ENCODE measurements at regions not wholly inside any gene's neighbourhood (a gene's known extent, or its start where the extent isn't known, plus 50 kb on each side); places are given as distances from the start of the nearest gene placed in this dataset.

GRCh38 chr4:82038936-82039335, 334.9 kb downstream of the HNRNPD start:
- no peak overlapping the region for H3K4me3 ChIP-seq (ENCODE audit: low read depth, low read length)
- TF ChIP-seq CTCF (IDR thresholded peaks at IDR 0.05; ENCODE audit: borderline replicate concordance, insufficient read depth, low read depth, low read length) = no peak

GRCh38 chr4:82036181-82036580, 337.6 kb downstream of the HNRNPD start:
- no peak for TF ChIP-seq CTCF (IDR thresholded peaks at IDR 0.05; ENCODE audit: borderline replicate concordance, insufficient read depth, low read depth, low read length)

DNA sequence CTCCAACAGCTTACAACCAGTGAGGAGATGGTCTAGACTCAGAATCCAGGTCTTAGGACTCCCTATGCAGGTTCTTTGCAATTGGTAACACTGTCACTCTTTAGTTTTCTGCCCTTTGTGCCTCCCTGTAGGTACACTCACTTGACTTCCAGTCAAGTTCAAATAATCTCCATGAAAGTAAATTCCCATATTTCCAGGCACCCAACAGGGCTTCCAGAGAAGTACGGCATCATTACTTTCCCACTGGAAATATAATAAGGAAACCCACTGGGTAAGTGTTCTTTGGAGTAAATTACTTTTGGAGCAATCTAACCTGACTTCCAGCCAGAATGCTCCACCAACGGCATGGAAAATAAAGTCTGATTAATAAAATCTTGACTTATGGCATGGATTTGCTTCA, 338.9 kb downstream of the HNRNPD start:
- TF ChIP-seq CTCF (IDR thresholded peaks at IDR 0.05; ENCODE audit: borderline replicate concordance, insufficient read depth, low read depth, low read length) = no peak

More at GRCh38 chr4:82036181-82036580, 337.6 kb downstream of the HNRNPD start:
- H3K4me3 ChIP-seq (ENCODE audit: low read depth, low read length) = no peak overlapping the region

GRCh38 chr4:82033862-82034261, 339.9 kb downstream of the HNRNPD start:
- TF ChIP-seq CTCF (IDR thresholded peaks at IDR 0.05; ENCODE audit: borderline replicate concordance, insufficient read depth, low read depth, low read length) = no peak
- H3K4me3 ChIP-seq (ENCODE audit: low read depth, low read length) = no peak overlapping the region

More for the DNA sequence above, 338.9 kb downstream of the HNRNPD start:
- no peak overlapping the region for H3K4me3 ChIP-seq (ENCODE audit: low read depth, low read length)

- TF ChIP-seq CTCF (IDR thresholded peaks at IDR 0.05; ENCODE audit: borderline replicate concordance, insufficient read depth, low read depth, low read length) = no peak
- no peak overlapping the region for H3K4me3 ChIP-seq (ENCODE audit: low read depth, low read length)
These were observed 342.3 kb downstream of the HNRNPD start for GRCh38 chr4:82031376-82031927.

GRCh38 chr4:82017680-82018079, 356.1 kb downstream of the HNRNPD start:
- no peak for TF ChIP-seq CTCF (IDR thresholded peaks at IDR 0.05; ENCODE audit: borderline replicate concordance, insufficient read depth, low read depth, low read length)
- H3K4me3 ChIP-seq (ENCODE audit: low read depth, low read length) = no peak overlapping the region

DNA sequence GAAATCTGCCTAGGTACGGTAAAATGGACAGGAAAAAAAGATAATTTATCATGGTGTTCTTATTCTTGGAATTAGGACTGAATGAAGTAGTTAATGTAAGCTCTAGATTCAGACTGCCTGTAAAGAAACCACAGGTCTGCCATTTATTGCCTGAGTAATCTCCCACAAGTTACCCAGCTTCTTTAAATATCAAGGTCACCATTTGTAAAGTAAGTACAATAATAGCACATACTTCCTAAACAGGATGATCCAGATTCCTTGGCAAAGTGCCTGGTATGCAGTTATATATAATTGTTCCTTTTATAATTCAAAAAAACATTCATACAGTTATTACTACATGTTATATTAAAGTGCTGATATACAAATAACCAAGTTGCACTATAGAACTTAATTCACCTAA, 368.6 kb downstream of the HNRNPD start:
- no peak overlapping the region for H3K4me3 ChIP-seq (ENCODE audit: low read depth, low read length)

More for the DNA sequence above, 368.6 kb downstream of the HNRNPD start:
- TF ChIP-seq CTCF (IDR thresholded peaks at IDR 0.05; ENCODE audit: borderline replicate concordance, insufficient read depth, low read depth, low read length) = no peak
